GM21515 (cell line): ENCODE measurements at regions not wholly inside any gene's neighbourhood (a gene's known extent, or its start where the extent isn't known, plus 50 kb on each side); places are given as distances from the start of the nearest gene placed in this dataset.

Experiments
- ATAC-seq: cut with Tn5 transposase; IDR thresholded peaks from one replicate; pipeline ENCODE4 v1.9.1; 2021; ENCODE audit not compliant: unreplicated experiment

DNA sequence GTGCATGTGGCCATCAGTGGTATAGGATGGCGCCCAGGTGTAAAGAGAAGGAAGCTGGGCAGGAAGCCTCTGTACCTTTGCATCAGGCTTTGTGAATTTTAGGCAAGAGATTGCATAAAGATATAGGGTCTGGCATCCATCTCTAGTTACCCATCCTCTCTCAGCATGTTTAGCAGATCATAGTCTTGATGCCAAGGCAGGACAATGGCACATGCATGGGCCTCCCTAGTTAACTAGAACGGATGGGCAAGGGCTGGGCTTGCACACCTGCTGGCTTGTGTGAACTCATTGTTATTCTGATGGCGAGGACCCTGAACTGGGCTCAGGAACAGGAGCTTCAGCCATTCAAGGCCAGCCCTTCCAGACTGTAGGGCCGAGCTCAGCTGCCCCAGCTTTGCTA is 229.2 kb upstream of the NCAM1 start:
- ATAC-seq: no peak

DNA sequence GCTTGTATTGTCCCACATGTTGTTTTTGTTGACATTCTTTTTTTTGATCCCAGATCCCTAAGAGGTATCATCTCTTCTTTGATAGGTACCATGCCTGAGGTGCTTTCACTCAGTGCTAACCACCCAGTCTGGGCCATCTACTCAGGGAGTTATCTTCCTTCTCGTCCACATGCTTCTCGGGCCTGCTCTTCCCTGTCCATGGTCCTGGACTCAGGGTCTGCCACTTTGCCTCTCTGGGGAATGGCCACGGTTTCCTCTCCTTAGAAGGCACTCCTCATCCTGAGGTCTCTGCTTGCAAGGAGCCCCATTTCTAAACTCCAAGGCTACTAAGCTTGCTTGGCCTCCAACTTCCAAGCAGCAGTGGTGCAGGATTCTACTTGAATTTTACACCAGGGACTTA is 227.0 kb upstream of the NCAM1 start:
- no peak for ATAC-seq

DNA sequence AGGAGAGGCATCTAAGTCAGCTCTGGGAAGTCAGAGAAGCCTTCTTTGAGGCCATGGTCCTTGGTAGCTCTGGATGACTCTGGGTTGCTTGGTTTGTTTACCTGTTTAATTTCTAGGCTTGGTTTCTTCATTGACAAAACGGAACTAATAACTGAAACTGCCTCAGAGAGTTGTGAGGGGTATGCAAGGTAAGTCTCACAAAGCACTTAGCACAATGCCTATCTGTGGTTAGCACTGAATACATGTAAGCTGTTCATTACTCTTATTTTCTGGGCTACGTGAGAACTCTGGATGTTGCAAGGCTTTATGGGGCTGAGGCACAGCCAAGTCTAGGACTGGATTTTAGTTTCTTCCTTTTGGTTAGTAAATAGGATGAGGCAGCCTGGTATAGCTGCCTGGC is 225.8 kb upstream of the NCAM1 start:
- no peak for ATAC-seq

DNA sequence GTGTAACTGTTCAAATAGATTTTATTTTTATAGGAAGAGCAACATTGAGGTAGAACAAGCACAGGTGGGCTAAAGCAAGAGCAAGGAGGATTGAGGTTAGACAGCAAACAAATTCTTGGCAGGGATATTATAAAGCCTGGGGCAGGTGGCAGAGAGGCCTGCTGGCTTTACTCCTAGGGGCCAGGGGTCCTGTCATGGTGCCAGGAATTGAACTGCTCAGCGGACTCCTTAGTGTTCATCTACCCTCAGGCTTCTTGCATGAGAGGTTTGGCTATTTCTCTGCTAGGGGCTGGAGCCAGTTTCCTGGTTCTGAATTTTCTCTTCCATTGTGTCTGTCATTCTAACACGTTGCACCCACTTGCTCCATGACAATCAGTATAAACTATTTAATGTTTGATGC is 217.2 kb upstream of the NCAM1 start:
- no peak for ATAC-seq

DNA sequence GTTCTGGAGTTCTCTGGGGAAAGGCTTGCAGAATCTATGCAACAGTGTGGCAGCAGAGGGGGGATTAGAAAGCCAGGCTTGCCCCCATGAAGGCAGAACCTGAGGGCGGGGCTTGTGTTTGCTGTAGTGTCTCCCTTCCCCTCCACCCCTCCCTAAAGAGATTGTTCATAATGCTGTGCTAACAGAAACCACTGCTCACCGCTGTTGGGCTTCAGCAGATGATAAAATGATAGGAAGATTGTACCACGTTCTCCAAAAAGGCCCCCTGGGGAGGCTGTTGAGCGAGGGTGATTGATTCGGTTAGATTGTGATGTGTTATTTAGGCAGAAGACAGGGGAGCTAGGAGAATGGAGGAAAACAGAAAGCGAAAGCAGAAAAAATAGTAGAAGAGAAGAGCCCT is 215.2 kb upstream of the NCAM1 start:
- no peak for ATAC-seq

DNA sequence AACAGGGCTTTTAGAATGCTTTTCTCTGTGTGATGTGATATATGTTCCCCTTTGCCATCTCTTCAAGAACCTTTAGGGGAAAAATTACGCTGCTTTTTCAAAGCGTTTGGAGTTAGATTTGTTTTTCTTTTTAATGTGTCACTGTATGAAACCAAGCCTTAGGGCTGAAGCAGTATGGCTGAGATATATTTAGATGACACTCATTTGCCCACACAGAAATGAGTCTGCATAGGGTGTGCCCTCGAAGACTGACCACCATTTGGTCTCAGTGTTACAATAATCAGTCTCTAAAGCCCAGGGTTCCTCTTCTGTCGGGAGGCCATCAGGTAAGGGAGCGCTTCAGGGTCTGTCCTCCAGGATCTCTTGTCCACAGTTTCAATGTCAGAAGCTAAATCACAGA is 213.0 kb upstream of the NCAM1 start:
- ATAC-seq: no peak

DNA sequence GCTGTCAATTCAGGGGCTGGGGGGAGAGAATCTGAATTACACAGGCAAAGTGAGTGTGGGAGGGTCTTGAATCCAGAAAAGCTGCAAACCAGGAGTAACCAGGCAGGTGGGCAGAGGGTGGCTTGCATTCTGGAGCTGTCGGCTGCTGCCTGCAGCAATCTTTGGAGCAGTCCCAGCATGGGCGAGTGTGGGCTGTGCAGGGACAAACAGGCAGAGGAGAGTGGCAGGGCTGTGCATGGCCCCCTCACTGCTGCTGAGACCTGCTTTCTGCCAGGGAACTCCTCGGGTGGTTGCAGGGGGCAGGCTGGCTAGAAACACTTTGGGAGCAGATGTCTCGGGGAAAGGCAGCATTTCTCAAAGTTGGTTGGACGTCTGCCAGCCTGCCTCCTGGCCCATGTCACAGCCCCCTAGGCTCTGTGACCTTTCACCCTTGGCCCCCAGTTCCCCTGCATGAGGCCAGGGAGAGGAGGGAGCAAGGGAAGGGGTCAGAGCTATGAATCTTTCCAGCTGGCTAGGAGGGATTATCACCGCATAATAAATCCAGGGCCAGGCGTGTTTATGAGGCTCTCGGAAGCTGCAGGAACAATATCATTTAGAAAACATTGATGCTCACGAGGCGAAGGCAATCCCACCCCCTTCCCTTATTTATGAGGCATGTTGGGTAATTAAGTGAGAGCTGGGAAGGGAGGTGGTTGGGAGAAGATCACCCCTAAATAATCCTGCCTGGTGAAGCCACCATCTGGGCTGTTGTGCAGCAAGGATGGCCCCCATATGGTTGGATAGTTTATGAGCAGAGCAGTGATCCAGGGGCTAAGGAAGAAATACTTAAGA is 212.3 kb upstream of the NCAM1 start:
- no peak for ATAC-seq

DNA sequence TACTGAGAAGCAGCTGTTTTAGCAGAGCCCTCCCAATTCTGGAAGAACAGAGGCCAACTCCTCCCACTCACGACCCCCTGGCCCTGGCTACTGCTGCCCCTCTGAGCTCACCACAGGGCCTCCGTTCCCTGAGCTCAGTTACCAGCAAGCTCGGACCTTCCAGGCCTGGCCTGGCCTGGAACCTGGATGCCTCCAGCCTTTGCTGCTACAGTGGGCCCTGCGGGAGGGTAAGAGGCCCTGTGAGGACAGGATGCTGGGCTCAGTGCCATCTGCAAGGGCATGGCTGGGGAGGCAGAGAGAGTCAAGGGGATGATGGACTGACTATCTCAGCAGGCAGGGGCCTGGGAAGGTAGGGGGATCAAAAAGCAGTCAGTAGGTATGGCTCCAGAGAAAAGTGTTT is 209.9 kb upstream of the NCAM1 start:
- ATAC-seq: no peak

DNA sequence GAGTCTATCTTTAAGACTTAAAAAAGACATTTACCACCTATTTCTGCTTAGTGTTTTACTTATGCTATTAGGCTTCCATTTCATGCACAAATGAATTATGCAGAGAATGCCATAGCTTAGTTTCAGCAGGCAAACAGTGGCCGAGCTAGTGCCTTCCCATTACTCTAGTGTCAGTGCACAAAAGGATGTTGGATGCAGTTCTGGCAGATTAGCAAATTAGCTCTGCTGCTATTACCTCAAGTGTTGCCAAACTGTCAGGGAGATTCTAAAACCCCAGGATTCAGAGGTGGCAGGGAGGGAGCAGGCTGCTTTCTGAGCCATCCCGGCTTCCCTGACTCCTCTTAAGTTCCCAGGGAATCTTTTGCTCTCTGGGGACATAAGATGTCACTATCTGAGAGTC is 209.4 kb upstream of the NCAM1 start:
- ATAC-seq: no peak

DNA sequence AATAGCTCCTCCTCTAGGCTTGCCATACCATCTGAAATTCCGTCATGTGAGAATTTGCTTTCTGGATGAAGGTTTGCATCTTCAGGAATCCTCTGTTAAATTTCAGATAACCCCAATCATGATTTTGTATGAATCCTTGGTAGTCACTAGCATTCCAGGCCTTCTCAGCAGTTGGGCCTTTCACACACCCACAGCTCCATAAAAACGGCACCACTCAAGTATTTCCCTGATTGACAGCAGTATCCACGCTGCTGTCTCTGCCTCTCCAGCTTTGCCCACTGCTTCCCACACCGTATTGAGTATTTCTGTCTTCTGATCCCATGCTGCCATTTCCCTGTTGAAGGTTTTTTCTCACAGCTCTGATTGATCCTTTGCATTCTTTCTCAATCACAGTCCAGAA is 208.7 kb upstream of the NCAM1 start:
- no peak for ATAC-seq

DNA sequence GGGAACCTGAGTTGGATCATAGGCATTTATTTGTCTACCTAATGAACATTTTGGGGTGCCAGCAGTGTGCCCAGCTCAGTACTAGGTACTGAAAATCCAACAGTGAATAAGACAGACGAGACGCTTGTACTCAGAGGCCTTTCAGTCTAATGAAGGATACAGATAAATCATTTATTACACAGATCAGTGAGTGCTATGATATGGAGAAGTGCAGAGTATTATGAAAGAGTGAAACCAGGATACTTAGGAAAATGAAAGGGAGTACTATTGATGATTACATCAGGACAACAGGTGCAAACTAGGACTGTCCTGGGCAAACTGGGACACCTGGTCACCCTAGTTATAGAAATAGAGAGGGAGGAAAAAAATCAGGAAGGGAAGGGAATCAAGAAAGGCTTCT is 207.5 kb upstream of the NCAM1 start:
- no peak for ATAC-seq

DNA sequence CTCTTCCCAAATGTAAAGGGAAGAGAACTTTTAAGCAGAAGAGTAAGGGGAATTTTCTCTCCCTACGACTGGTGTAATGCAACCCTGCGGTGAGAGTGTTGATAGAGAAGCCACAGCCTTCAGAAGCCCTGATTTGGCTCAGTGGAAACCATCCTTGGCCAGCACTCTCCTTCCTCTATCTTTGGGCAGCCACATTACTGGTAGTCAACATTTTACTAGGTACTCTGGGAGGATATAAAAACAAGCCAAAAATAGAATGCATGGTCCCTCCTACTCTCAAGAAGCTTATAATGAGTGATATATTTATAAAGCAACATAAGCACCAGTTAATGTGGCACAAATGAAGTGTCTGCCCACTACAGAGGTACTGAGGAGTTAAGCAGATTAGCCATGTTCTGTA is 201.8 kb upstream of the NCAM1 start:
- ATAC-seq: no peak

DNA sequence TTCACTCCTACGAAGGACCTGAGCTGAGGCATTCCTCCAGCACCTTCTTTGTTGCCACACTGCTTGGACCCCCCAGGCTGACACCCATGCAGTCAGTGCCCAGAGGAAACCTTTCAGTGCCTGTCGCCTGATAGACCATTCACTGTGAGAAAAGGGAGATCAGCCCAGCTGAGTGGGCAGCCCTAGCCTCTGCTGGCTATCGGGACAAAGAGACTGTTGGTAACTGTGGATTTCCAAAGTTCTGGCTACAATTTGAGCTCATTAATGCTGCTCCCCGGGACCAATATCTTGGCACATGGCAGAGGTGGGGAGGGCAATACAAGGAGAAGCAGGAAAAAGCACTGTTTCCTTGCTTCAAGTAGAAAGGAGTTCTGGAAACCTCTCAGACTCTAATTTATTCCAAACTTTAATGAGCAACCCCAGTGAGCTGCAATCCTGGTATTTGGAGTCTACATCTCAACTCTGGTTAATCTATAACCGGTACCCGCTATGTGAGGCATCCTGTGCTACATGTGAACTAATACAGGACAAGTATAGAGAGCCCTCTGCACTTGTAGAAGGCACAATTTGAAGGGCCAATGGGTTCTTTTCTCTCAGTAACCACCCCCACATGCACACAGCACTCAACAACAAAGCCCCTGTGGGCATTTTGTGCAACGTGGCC is 200.7 kb upstream of the NCAM1 start:
- ATAC-seq: no peak

DNA sequence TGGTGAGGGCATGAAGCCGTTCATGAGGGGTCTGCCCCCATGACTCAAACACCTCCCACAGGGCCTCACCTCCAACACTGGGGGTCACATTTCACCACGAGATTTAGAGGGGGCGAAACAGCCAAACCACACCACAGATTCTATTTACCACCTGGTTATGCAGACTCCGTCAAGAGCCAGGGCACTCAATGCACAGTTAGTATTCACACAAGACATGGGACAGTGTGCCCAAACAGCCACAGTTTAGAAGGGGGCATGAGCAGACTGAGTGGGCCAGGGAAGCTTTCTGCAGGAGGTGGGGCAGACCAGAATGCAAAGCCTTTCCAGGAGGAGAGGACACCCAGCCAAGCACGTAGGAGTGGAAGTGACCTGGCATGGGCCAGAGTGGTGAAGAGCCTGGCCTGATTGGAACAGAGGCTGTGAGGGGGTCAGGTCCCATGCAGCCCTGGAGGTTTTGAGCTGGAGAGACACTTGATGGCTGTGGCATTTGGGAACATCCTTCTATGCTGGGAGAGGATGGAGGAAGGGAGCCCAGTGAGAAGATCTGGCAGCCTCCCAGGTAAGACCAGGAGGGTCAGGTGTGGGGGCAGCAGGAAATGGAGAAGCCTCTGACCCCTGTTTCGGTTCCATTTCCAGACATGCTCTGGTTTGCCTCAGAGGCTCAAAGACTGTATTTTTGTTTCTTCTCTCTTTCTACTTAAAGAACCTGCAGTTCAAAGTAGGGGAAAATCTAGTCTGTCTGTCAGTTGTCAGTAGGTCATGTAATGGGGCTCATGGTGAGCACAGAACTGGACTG is 199.1 kb upstream of the NCAM1 start:
- no peak for ATAC-seq

DNA sequence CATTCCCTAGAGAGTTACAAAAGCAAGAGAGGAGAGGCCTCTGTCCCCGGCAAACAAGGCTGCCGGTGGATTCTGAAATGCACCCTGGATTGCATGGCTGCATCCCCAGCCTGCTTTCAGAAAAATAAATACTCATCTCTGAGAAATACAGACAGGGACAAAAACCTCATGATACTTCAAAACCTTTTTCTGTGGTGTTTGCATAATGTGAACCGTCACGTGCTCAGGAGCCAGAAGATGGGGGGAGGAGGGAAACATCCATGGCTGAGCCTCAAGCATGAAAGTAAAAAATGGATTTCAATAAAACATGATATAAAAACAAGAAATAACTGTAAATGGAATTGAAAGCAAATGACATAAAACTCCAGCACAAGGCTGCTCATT is 198.5 kb upstream of the NCAM1 start:
- no peak for ATAC-seq

DNA sequence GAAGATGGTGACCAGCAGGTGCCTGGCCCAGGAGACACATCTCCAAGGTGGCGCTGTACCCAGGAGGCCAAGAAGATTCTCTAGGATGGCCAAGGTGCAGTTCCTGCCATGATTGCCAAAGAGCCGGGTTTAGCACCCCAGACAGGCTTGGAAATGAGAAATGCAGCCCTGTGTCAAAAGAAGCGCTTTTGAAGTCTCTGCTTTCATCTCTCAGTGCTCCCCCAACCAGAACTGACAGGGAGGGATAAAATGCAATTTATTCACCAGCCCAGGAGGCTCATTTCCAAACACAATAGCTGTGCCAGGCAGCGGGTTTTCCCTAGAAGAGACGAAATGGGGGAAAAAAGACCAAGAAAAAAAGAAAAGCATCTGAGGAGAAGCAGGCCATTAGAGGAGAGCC is 195.9 kb upstream of the NCAM1 start:
- ATAC-seq: no peak

DNA sequence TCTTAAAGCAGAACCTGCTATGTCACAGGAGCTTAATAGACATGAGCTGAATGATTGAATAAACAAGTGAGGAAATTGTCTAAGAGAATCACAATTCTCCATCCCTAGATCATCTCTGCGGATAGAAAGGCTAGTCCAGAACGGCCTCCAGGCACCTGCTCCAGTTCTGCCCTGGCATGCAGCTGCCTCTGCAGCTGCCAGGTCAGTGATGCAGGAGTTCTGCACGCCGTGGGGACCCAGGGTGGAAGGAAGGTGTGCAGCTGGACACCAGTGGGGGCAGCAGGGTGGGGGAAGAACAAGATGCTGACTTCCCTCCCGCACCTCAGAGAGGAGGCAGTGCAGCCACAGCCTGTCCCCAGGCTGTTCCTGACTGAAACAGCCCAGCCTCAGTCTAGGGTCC is 192.1 kb upstream of the NCAM1 start:
- ATAC-seq: no peak

DNA sequence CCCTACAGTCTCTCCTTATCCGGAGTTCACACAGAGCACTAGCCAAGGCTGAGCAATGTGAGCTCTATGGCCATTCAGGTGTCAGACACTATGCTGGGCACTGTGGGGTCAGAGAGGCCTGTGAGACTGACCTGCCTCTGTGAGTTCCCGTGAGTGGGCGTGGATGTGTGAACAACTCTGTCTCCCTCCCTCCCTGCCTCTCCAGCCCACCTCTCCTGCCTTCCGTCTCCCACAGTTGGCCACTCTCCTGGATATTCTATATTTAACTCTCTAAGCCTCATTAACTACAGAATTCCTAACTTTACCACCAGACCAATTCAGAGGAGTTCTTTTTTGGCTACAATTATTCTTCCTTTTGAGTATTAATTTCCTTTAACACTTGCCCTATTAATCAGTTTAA is 191.6 kb upstream of the NCAM1 start:
- ATAC-seq: no peak

DNA sequence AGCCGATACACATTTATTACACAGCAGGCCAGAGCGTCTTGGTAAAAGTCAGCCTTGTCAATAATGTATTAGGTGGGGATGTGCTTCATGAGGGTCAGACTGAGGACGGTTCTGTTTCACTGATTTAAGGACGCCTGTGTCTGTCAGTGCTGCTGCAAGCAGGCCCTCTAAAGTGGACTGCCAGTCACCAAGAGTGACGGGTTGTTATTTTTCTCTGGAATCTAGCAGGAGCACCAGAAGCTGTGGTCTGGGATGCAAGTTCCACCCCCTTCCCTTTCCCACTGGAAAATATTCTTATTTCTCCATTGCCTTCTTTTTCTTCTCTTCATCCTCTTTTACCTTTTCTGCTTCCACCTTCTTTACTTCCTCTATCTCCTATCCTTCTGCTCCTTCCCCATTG is 191.2 kb upstream of the NCAM1 start:
- ATAC-seq: no peak

DNA sequence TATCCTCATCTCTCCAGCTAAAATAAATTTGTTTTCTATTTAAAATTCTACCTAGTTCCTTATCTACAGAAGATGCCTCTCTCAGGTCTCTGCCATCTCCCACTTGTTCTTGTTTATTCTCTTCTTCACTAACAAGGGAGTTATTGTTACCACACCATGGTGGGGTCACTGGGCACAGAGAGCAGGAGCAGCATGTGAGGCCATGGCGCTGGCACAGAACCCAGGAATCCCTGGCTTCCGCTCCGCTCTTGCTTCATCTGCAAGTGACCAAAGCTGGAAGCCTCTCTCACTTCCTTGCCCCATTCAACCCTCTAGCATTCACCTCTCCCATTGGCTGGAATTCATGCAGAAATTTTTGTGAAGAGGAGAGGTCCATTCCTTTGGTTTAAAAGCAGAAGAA is 190.7 kb upstream of the NCAM1 start:
- no peak for ATAC-seq

DNA sequence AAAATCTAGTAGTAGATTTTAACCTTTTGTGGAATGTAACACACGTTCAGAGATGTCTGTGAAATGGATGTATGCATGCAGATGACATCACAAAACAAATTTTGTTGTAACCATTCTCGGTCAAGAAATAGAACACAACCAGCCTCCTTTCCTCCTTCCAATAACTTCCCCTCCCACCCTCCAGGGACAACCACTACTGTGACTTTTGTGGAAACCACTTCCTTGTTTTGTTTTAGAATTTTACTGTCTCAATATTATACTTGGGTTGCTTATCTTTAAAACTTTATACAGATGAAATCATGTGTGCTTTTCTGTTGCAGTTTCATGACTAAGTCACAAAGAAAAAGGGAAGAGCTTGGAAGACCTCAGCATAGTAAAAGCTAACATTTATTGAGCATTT is 189.4 kb upstream of the NCAM1 start:
- no peak for ATAC-seq

DNA sequence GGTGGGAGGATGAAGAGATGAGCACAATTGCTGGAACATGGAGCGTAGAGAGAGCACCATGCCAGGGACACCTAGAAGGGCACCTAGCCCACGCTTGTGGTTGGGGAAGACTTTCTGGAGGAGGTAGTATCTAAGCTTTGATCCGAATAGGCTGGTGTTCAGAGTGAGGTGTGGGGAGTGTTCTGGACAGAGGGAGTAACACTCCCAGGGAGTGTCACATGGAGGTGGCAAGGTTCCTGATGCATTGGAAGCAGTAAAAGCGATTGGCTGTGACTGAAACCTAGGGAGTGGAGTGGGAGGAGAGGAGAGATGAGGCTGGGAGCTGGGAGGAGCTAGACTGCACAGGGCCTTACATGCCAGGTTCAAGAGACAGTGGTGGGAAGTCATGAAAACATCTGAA is 188.0 kb upstream of the NCAM1 start:
- ATAC-seq: no peak
